GM23338 (cell line): ENCODE measurements at regions not wholly inside any gene's neighbourhood (a gene's known extent, or its start where the extent isn't known, plus 50 kb on each side); places are given as distances from the start of the nearest gene placed in this dataset.

Source experiments
- ATAC-seq: fragments of 200-7000 bp; cut with Tn5 transposase; 3 replicates; pipeline ENCODE4 v1.9.1; 2020
- DNase-seq: peaks from one replicate; pipeline ENCODE4 v3.0.0-alpha.2; 2015; ENCODE audit warnings: low spot score
- H2AFZ ChIP-seq: fragments of 200-600 bp; sonication (generic); 2 replicates; pipeline ENCODE4 v1.8.0; 2016; ENCODE audit warnings: antibody characterized with exemption, mild to moderate bottlenecking, moderate library complexity
- H3F3A ChIP-seq: fragments of 200-600 bp; sonication (generic); replicated peaks from 2 replicates; pipeline ENCODE4 v1.8.0; 2017; ENCODE audit warnings: antibody characterized with exemption, mixed run types, low read depth
- H3K27ac ChIP-seq: fragments of 200-600 bp; sonication (generic); 2 replicates; pipeline ENCODE4 v1.6.1; 2016; ENCODE audit warnings: low read depth
- H3K27me3 ChIP-seq: fragments of 200-600 bp; sonication (generic); 2 replicates; pipeline ENCODE4 v1.8.0; 2016; ENCODE audit warnings: mild to moderate bottlenecking, mixed run types, moderate library complexity; ENCODE audit not compliant: insufficient read depth
- H3K36me3 ChIP-seq: fragments of 200-600 bp; sonication (generic); 2 replicates; pipeline ENCODE4 v1.8.0; 2016; ENCODE audit warnings: mild to moderate bottlenecking; ENCODE audit not compliant: insufficient read depth
- H3K4me1 ChIP-seq: fragments of 200-600 bp; sonication (generic); 2 replicates; pipeline ENCODE4 v1.8.0; 2016; ENCODE audit warnings: mild to moderate bottlenecking, moderate library complexity; ENCODE audit not compliant: insufficient read depth
- H3K4me2 ChIP-seq: fragments of 200-600 bp; sonication (generic); 2 replicates; pipeline ENCODE4 v1.7.1; 2017; ENCODE audit warnings: mixed run types
- H3K4me3 ChIP-seq: fragments of 200-600 bp; sonication (generic); 2 replicates; pipeline ENCODE4 v1.6.1; 2016; ENCODE audit warnings: mixed run types
- H3K79me2 ChIP-seq: fragments of 200-600 bp; sonication (generic); replicated peaks from 2 replicates; pipeline ENCODE4 v1.8.0; 2017; ENCODE audit warnings: mild to moderate bottlenecking; ENCODE audit not compliant: insufficient read depth
- H3K9me2 ChIP-seq: fragments of 200-600 bp; sonication (generic); 2 replicates; pipeline ENCODE4 v1.8.0; 2017; ENCODE audit not compliant: insufficient read depth
- H4K20me1 ChIP-seq: fragments of 200-600 bp; sonication (generic); replicated peaks from 2 replicates; pipeline ENCODE4 v1.8.0; 2017; ENCODE audit warnings: mild to moderate bottlenecking; ENCODE audit not compliant: insufficient read depth
- H3K27ac Mint-ChIP-seq: 2 replicates; pipeline ENCODE4 v1.8.0; 2020; ENCODE audit warnings: inconsistent platforms, mild to moderate bottlenecking, moderate library complexity, mixed read lengths
- H3K27me3 Mint-ChIP-seq: 3 replicates; pipeline ENCODE4 v1.8.0; 2022; ENCODE audit warnings: low read depth, mild to moderate bottlenecking, moderate library complexity, mixed read lengths, inconsistent platforms; ENCODE audit not compliant: insufficient read depth, poor library complexity
- H3K36me3 Mint-ChIP-seq: 3 replicates; pipeline ENCODE4 v1.8.0; 2021; ENCODE audit warnings: low read depth, mild to moderate bottlenecking, inconsistent platforms, moderate library complexity, mixed read lengths
- H3K4me1 Mint-ChIP-seq: 3 replicates; pipeline ENCODE4 v1.8.0; 2020; ENCODE audit warnings: mild to moderate bottlenecking, inconsistent platforms, mixed read lengths
- H3K4me3 Mint-ChIP-seq: 3 replicates; pipeline ENCODE4 v1.8.0; 2021; ENCODE audit warnings: moderate library complexity, mild to moderate bottlenecking, inconsistent platforms, mixed read lengths
- H3K9me3 Mint-ChIP-seq: 3 replicates; pipeline ENCODE4 v1.8.0; 2020; ENCODE audit warnings: moderate library complexity, mild to moderate bottlenecking, inconsistent platforms, mixed read lengths
- CREB1 ChIP-seq: fragments of 250-450 bp; sonication (Bioruptor Pico); IDR thresholded peaks from 2 replicates; pipeline ENCODE4 v1.5.0; 2020; ENCODE audit warnings: low read depth, mild to moderate bottlenecking, moderate library complexity
- CTCF ChIP-seq, 2 experiments: fragments of 200-600 bp in 1 of 2; sonication (generic) in 1 of 2; conservative IDR thresholded peaks; 2 replicates each; pipeline versions ENCODE4 v1.5.1 to v1.6.1; 2016 to 2017; ENCODE audit warnings: antibody characterized with exemption in 2 of 2, low read depth in 2 of 2, mild to moderate bottlenecking in 2 of 2, moderate library complexity in 1 of 2
- ETS1 ChIP-seq: IDR thresholded peaks from 2 replicates; pipeline ENCODE4 v1.6.1; 2016; ENCODE audit warnings: antibody characterized with exemption
- EZH2phosphoT487 ChIP-seq: fragments of 200-600 bp; sonication (generic); IDR thresholded peaks from one replicate; pipeline ENCODE4 v1.8.1; 2018; ENCODE audit warnings: antibody characterized with exemption; ENCODE audit not compliant: unreplicated experiment
- POLR2AphosphoS5 ChIP-seq: IDR thresholded peaks from 2 replicates; pipeline ENCODE4 v1.6.1; 2016; ENCODE audit warnings: antibody characterized with exemption, low read depth
- REST ChIP-seq: IDR thresholded peaks from one replicate; pipeline ENCODE4 v1.6.1; 2018; ENCODE audit warnings: antibody characterized with exemption; ENCODE audit not compliant: unreplicated experiment
- ZNF114 ChIP-seq: fragments of 250-450 bp; sonication (Bioruptor Pico); IDR thresholded peaks from 2 replicates; pipeline ENCODE4 v1.5.0; 2020; ENCODE audit warnings: mild to moderate bottlenecking, moderate library complexity
- ZNF331 ChIP-seq: fragments of 250-450 bp; sonication (Bioruptor Pico); IDR thresholded peaks from 2 replicates; pipeline ENCODE4 v1.5.0; 2020; ENCODE audit warnings: low read depth, mild to moderate bottlenecking, moderate library complexity
- ZNF462 ChIP-seq: fragments of 250-450 bp; sonication (Bioruptor Pico); IDR thresholded peaks from 2 replicates; pipeline ENCODE4 v1.5.0; 2020; ENCODE audit warnings: mild to moderate bottlenecking, moderate library complexity

GRCh38 chr10:33084453-33084852, 126.4 kb upstream of the ITGB1 start:
- Histone ChIP-seq H3F3A (no peaks in the 10 kb centered on the region), H3K27ac (no peak overlapping the region), H3K4me1 (peaks cover 21% of the 10 kb centered on the region), H3K36me3 (no peaks in the 10 kb centered on the region), H3K9me2 (peaks cover 9% of the 10 kb centered on the region; the same call in 1 of the 2 replicates), H3K4me2 (no peak overlapping the region), H2AFZ (no peak overlapping the region), H3K79me2 (no peaks in the 10 kb centered on the region), H3K27me3 (no peaks in the 10 kb centered on the region), H4K20me1 (no peaks in the 10 kb centered on the region), H3K4me3 (no peak overlapping the region)
- Mint-ChIP-seq H3K36me3 (no peaks in the 10 kb centered on the region), H3K4me3 (no peak overlapping the region), H3K27ac (no peak overlapping the region), H3K9me3 (peaks cover 3% of the 10 kb centered on the region; the same call in 2 of the 3 replicates), H3K4me1 (peaks cover 18% of the 10 kb centered on the region), H3K27me3 (no peaks in the 10 kb centered on the region)
- no peak for ATAC-seq
- no peak for DNase-seq
- TF ChIP-seq CTCF (conservative IDR thresholded peaks at IDR 0.05; ENCODE audit: low read depth in 2 of 2), result no peak
- TF ChIP-seq EZH2phosphoT487, result no peak
- no peak for TF ChIP-seq CREB1
- no peak for TF ChIP-seq REST
- no peak for TF ChIP-seq ETS1
- no peak for TF ChIP-seq ZNF114 (CRISPR knock-in tag)
- TF ChIP-seq POLR2AphosphoS5, result no peak
- TF ChIP-seq ZNF331 (CRISPR knock-in tag), result no peak
- no peak for TF ChIP-seq ZNF462 (CRISPR knock-in tag)
